K562 (cell line): ENCODE measurements at regions not wholly inside any gene's neighbourhood (a gene's known extent, or its start where the extent isn't known, plus 50 kb on each side); places are given as distances from the start of the nearest gene placed in this dataset.

Experiments
- ATAC-seq: fragments of 200-7000 bp; cut with Tn5 transposase; 3 replicates; pipeline ENCODE4 v1.9.1; 2020; ENCODE audit warnings: moderate library complexity
- BruUV-seq: library from RNA; stranded (reverse); fragments of 400-500 nt; replicated peaks from 2 replicates; lab custom pipeline; 2021; lab: Mats Ljungman, UMichigan
- CTCF ChIA-PET: fragments of 300-600 bp; formaldehyde crosslinking; extraction: SDS; loops from one replicate; lab custom pipeline; 2021; ENCODE audit warnings: low intra/inter-chr PET ratio; lab: Yijun Ruan, JAX
- POLR2A ChIA-PET: fragments of 300-600, 350-650 bp; sonication (Branson Sonifier 250); formaldehyde crosslinking; extraction: SDS; loops from one replicate; lab custom pipeline; 2021; ENCODE audit warnings: antibody characterized with exemption, inconsistent platforms; lab: Yijun Ruan, JAX
- DNase-seq, 4 experiments: peaks; one replicate each; pipeline versions ENCODE4 v3.0.0 to v3.0.0-alpha.2; 2011 to 2018; ENCODE audit warnings: low spot score in 3 of 4, mixed read lengths in 3 of 4; ENCODE audit errors: extremely low read depth in 1 of 4
- FAIRE-seq: peaks from 2 replicates; lab custom pipeline; 2011; peaks lifted over from hg19 to GRCh38; lab: Jason Lieb, UNC
- H2AFZ ChIP-seq: 2 replicates; pipeline ENCODE4 v1.6.0; 2011; ENCODE audit warnings: low read depth, low read length, control low read depth, inconsistent platforms
- H3K27ac ChIP-seq: fragments of 200-600 bp; 3 replicates; pipeline ENCODE4 v1.8.0; 2011; ENCODE audit warnings: low read depth, mild to moderate bottlenecking, control low read depth, inconsistent platforms, low read length, moderate library complexity, mixed read lengths; ENCODE audit errors: extremely low read depth
- H3K27me3 ChIP-seq, 2 experiments: fragments of 300-600 bp in 1 of 2; 2 replicates in 1 of 2; 3 replicates in 1 of 2; pipeline versions ENCODE4 v1.6.0 to v1.8.0; 2011; ENCODE audit warnings: inconsistent platforms in 2 of 2, low read length in 2 of 2, mild to moderate bottlenecking in 1 of 2, mixed read lengths in 1 of 2, moderate library complexity in 1 of 2; ENCODE audit not compliant: control insufficient read depth in 2 of 2, insufficient read depth in 2 of 2
- H3K36me3 ChIP-seq: fragments of 300-600 bp; 3 replicates; pipeline ENCODE4 v1.8.0; 2011; ENCODE audit warnings: mild to moderate bottlenecking, low read length, inconsistent platforms; ENCODE audit not compliant: control insufficient read depth, insufficient read depth
- H3K4me1 ChIP-seq, 2 experiments: fragments of 200-600 bp in 1 of 2; replicated peaks in 1 of 2; 2 replicates in 1 of 2; 3 replicates in 1 of 2; pipeline versions ENCODE4 v1.5.1 to v1.8.0; 2011; ENCODE audit warnings: inconsistent platforms in 2 of 2, low read length in 2 of 2, mild to moderate bottlenecking in 1 of 2, mixed read lengths in 1 of 2, moderate library complexity in 1 of 2; ENCODE audit not compliant: control insufficient read depth in 2 of 2, insufficient read depth in 2 of 2
- H3K4me2 ChIP-seq: 2 replicates; pipeline ENCODE4 v1.6.1; 2011; ENCODE audit warnings: low read length, control low read depth, inconsistent platforms, mixed read lengths; ENCODE audit not compliant: insufficient read depth
- H3K4me3 ChIP-seq: fragments of 200-600 bp; sonication (generic), shearing (Covaris generic); 2 replicates; pipeline ENCODE4 v1.5.1; 2016; ENCODE audit warnings: control low read depth, inconsistent platforms
- H3K79me2 ChIP-seq: fragments of 200-600 bp; 3 replicates; pipeline ENCODE4 v1.8.0; 2011; ENCODE audit warnings: low read length, inconsistent platforms; ENCODE audit not compliant: control insufficient read depth, insufficient read depth
- H3K9ac ChIP-seq, 2 experiments: 2 replicates each; pipeline versions ENCODE4 v1.6.0 to v1.6.1; 2011; ENCODE audit warnings: low read depth in 2 of 2, low read length in 2 of 2, control low read depth in 1 of 2, inconsistent platforms in 1 of 2, mild to moderate bottlenecking in 1 of 2, mixed read lengths in 1 of 2; ENCODE audit not compliant: insufficient read depth in 1 of 2
- H3K9me1 ChIP-seq: one replicate; pipeline ENCODE4 v1.6.0; 2011; ENCODE audit warnings: inconsistent platforms, mild to moderate bottlenecking, low read length, moderate library complexity; ENCODE audit not compliant: control insufficient read depth, insufficient read depth
- H3K9me3 ChIP-seq: replicated peaks from 2 replicates; pipeline ENCODE4 v1.5.1; 2011; ENCODE audit warnings: low read depth, low read length, inconsistent platforms; ENCODE audit not compliant: control insufficient read depth, insufficient read depth
- H4K20me1 ChIP-seq: replicated peaks from 2 replicates; pipeline ENCODE4 v1.6.1; 2011; ENCODE audit warnings: low read length, inconsistent platforms, mixed read lengths; ENCODE audit not compliant: control insufficient read depth, insufficient read depth
- ARID1B ChIP-seq: fragments of 450-650 bp; IDR thresholded peaks from 2 replicates; pipeline ENCODE4 v1.6.1; 2016; ENCODE audit warnings: antibody characterized with exemption, mild to moderate bottlenecking, inconsistent platforms
- CC2D1A ChIP-seq: fragments of 450-650 bp; IDR thresholded peaks from 2 replicates; pipeline ENCODE4 v1.6.1; 2017; ENCODE audit warnings: mild to moderate bottlenecking
- CTBP1 ChIP-seq: fragments of 450-650 bp; IDR thresholded peaks from 2 replicates; pipeline ENCODE4 v1.6.1; 2016; ENCODE audit warnings: borderline replicate concordance
- FOXJ2 ChIP-seq: fragments of 200-800 bp; sonication (Bioruptor generic); IDR thresholded peaks from 2 replicates; pipeline ENCODE4 v1.6.1; 2016; ENCODE audit warnings: missing genetic modification characterization, missing compliant biosample characterization
- RAD51 ChIP-seq: fragments of 450-650 bp; IDR thresholded peaks from 2 replicates; pipeline ENCODE4 v1.7.1; 2016; ENCODE audit warnings: low read depth, mild to moderate bottlenecking, borderline replicate concordance
- RBM17 ChIP-seq: fragments of 200-400 bp; formaldehyde crosslinking; IDR thresholded peaks from 2 replicates; pipeline ENCODE4 v1.6.1; 2017; ENCODE audit warnings: low read depth, mild to moderate bottlenecking, low read length, borderline replicate concordance
- RFX1 ChIP-seq: fragments of 450-650 bp; IDR thresholded peaks from 2 replicates; pipeline ENCODE4 v1.6.1; 2016; ENCODE audit warnings: mild to moderate bottlenecking, moderate library complexity
- SMARCE1 ChIP-seq: fragments of 450-650 bp; IDR thresholded peaks from 2 replicates; pipeline ENCODE4 v1.7.1; 2016; ENCODE audit warnings: mild to moderate bottlenecking
- SRSF1 ChIP-seq: fragments of 200-400 bp; formaldehyde crosslinking; IDR thresholded peaks from 2 replicates; pipeline ENCODE4 v1.6.1; 2017; ENCODE audit warnings: mild to moderate bottlenecking, low read depth, low read length, moderate library complexity
- TEAD4 ChIP-seq, 2 experiments: sonication (generic) in 1 of 2; formaldehyde crosslinking in 1 of 2; IDR thresholded peaks; 2 replicates each; pipeline versions ENCODE4 v1.6.1 to v1.8.0; 2012 to 2022; ENCODE audit warnings: borderline replicate concordance in 1 of 2, inconsistent platforms in 1 of 2, low read length in 1 of 2, mild to moderate bottlenecking in 1 of 2, missing genetic modification reagents in 1 of 2
- ZNF766 ChIP-seq: fragments of 200-800 bp; sonication (Bioruptor generic); conservative IDR thresholded peaks from 2 replicates; pipeline ENCODE4 v1.6.1; 2016; ENCODE audit warnings: missing genetic modification characterization, missing compliant biosample characterization
- WGBS: fragments of 100-300 bp; shearing (Covaris generic); methylation state at CpG from one replicate; pipeline ENCODE4 v1.1.6; 2016; ENCODE audit warnings: low coverage, mixed read lengths; ENCODE audit not compliant: insufficient coverage; ENCODE audit errors: missing lambda C conversion rate; 5-methylcytosine and 5-hydroxymethylcytosine counted together
- in situ Hi-C: fragments of 300-500 bp; cut with MboI; formaldehyde crosslinking; loops from 4 replicates; pipeline ENCODE4 v1.15.0; 2018; ENCODE audit warnings: inconsistent platforms, mixed read lengths
- intact Hi-C: fragments of 100-400 bp; cut with micrococcal nuclease; formaldehyde crosslinking; loops from 2 replicates; pipeline ENCODE4 v1.14.2; 2022
- TF ChIP-seq, protein P1 (sequence below): fragments of 450-650 bp; formaldehyde crosslinking; IDR thresholded peaks from 2 replicates; pipeline ENCODE4 v1.4.0; 2020; ENCODE audit warnings: mild to moderate bottlenecking, mixed read lengths

DNA sequence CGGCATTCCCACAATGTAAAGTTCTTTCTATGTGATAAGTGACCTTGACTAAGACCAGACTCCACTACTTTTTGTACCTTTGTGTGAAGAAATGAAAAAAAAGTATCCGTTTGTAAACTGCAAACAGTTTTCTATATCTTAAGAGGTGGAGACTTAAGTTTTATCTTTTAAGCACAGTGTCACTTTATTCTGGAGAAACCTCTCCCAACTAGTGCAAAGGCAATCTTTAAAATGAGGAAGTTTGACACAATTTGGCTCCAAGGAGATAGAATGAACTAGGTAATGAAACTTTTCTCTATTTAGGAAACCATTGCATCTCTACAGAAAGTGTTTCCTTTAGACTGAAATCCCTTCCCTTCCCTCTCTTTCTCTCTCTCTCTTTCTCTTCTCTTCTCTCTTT is 122.9 kb downstream of the SAMD9 start:
- WGBS = 3% methylated on average over 2 of the region's 2 CpGs
- Histone ChIP-seq H3K79me2 (no peaks in the 10 kb centered on the region), H3K9me1 (no peaks in the 10 kb centered on the region), H3K36me3 (no peaks in the 10 kb centered on the region), H3K4me2 (no peak overlapping the region; the same call in 1 of the 2 replicates), H3K9me3 (no peaks in the 10 kb centered on the region), H4K20me1 (no peaks in the 10 kb centered on the region), H3K4me3 (no peak overlapping the region), H3K4me1 (peaks cover 12 to 15% of the 10 kb centered on the region in 2 experiments; a peak in 4 of 5 replicates), H3K27ac (no peak overlapping the region; the same call in 2 of the 3 replicates), H2AFZ (peak overlapping the region; percentile 77), H3K27me3 (no peaks in the 10 kb centered on the region), H3K9ac (no peak overlapping the region)
- BruUV-seq = no TSS peak
- ATAC-seq = peak; percentile 36
- peak; percentile 23 for FAIRE-seq
- intact Hi-C loops = no loop called here
- TF ChIP-seq ZNF766 (CRISPR knock-in tag) (peak; percentile 98), TEAD4 (IDR thresholded peaks at IDR 0.05; ENCODE audit: low read length) (peak; percentile 28; the same call in 1 of the 2 replicates), TEAD4 (CRISPR knock-in tag; IDR thresholded peaks at IDR 0.05; ENCODE audit: borderline replicate concordance) (no peak), CTBP1 (no peak), FOXJ2 (tag) (no peak), SRSF1 (no peak), RFX1 (no peak), SMARCE1 (0 out of 2 replicates have a peak, but pooled peaks have one; percentile 30), CC2D1A (no peak), ARID1B (peak; percentile 34; the same call in 1 of the 2 replicates), RAD51 (no peak), RBM17 (no peak)
- TF ChIP-seq, protein P1, sequence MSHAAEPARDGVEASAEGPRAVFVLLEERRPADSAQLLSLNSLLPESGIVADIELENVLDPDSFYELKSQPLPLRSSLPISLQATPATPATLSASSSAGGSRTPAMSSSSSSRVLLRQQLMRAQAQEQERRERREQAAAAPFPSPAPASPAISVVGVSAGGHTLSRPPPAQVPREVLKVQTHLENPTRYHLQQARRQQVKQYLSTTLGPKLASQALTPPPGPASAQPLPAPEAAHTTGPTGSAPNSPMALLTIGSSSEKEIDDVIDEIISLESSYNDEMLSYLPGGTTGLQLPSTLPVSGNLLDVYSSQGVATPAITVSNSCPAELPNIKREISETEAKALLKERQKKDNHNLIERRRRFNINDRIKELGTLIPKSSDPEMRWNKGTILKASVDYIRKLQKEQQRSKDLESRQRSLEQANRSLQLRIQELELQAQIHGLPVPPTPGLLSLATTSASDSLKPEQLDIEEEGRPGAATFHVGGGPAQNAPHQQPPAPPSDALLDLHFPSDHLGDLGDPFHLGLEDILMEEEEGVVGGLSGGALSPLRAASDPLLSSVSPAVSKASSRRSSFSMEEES (CRISPR knock-in tag) = no peak
- ChIA-PET POLR2A (no interaction called here), CTCF (no interaction called here)
- no peak for DNase-seq
- in situ Hi-C loops = no loop called here
